Lower lobe of right lung (tissue), 2 donors: ENCODE measurements at regions not wholly inside any gene's neighbourhood (a gene's known extent, or its start where the extent isn't known, plus 50 kb on each side); places are given as distances from the start of the nearest gene placed in this dataset.

Experiments used
- ATAC-seq, 2 donors: fragments of 200-7000 bp; cut with Tn5 transposase; one replicate each; pipeline ENCODE4 v1.9.1; 2020 to 2022; ENCODE audit warnings: mild to moderate bottlenecking in 2 of 2, moderate library complexity in 2 of 2
- DNase-seq: peaks from one replicate; pipeline ENCODE4 v3.0.0-alpha.2; 2020
- H3K27ac ChIP-seq: fragments of 200-600 bp; one replicate; pipeline ENCODE4 v1.8.0; 2022
- H3K27me3 ChIP-seq: fragments of 200-600 bp; one replicate; pipeline ENCODE4 v1.8.0; 2022; ENCODE audit warnings: low read depth
- H3K36me3 ChIP-seq: fragments of 200-600 bp; one replicate; pipeline ENCODE4 v1.8.0; 2022; ENCODE audit warnings: mild to moderate bottlenecking
- H3K4me1 ChIP-seq: fragments of 200-600 bp; one replicate; pipeline ENCODE4 v1.8.0; 2022
- H3K4me3 ChIP-seq: fragments of 200-600 bp; one replicate; pipeline ENCODE4 v1.8.0; 2022; ENCODE audit warnings: mild to moderate bottlenecking
- H3K9me3 ChIP-seq: fragments of 200-600 bp; one replicate; pipeline ENCODE4 v1.8.0; 2022
- intact Hi-C: fragments of 100-400 bp; cut with DNase I; formaldehyde crosslinking; loops from one replicate; pipeline ENCODE4 v1.11.0; 2022
- TF ChIP-seq, protein P1 (sequence below): fragments of 200-600 bp; IDR thresholded peaks from one replicate; pipeline ENCODE4 v1.8.0; 2022; ENCODE audit warnings: antibody characterized with exemption, mild to moderate bottlenecking
- donor health status: DM: no; HTN: yes; CAD: no; lungs with severe emphysema.

DNA sequence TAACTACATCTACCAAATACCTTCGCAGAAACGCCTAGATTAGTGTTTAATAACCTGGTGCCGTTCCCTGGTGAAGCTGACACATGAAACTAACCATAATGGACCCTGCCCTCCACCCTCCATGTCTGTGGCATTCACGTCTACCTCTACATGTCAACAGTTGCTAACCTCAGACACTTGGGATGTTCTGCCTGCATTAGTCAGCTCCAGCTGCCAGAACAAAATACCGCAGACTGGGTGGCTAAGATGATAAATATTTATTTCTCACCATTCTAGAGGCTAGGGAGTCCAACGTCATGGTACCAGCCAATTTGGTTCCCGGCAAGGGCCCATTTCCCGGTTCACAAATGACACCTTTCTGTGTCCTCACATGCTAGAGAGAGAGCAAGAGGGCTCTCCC is 118.5 kb upstream of the CHST15 start:
- Histone ChIP-seq H3K4me3 (no peak overlapping the region), H3K4me1 (no peaks in the 10 kb centered on the region), H3K27me3 (no peaks in the 10 kb centered on the region), H3K9me3 (no peaks in the 10 kb centered on the region), H3K36me3 (no peaks in the 10 kb centered on the region), H3K27ac (no peak overlapping the region)
- ATAC-seq: no peak
- intact Hi-C loops: no loop called here
- no peak for DNase-seq
- TF ChIP-seq, protein P1, sequence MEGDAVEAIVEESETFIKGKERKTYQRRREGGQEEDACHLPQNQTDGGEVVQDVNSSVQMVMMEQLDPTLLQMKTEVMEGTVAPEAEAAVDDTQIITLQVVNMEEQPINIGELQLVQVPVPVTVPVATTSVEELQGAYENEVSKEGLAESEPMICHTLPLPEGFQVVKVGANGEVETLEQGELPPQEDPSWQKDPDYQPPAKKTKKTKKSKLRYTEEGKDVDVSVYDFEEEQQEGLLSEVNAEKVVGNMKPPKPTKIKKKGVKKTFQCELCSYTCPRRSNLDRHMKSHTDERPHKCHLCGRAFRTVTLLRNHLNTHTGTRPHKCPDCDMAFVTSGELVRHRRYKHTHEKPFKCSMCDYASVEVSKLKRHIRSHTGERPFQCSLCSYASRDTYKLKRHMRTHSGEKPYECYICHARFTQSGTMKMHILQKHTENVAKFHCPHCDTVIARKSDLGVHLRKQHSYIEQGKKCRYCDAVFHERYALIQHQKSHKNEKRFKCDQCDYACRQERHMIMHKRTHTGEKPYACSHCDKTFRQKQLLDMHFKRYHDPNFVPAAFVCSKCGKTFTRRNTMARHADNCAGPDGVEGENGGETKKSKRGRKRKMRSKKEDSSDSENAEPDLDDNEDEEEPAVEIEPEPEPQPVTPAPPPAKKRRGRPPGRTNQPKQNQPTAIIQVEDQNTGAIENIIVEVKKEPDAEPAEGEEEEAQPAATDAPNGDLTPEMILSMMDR: no peak

DNA sequence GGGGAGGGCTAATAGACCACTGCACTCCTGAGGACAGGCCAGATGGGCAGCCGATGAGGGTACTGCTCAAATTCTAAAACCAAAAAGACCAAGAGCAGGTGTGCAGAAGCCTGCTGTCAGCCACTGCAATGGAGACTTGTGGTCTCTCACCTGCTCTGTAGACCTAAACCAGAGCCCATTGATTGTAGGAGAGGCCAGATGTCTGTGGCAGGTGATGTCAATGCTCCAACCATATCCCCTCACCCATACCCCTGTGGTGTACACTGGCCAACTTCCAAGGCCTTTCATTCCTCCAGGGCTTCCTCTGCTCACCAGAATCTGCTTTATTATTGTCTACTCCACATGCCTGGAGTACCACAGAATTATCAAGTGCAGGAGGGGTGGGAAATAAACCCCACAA is 116.9 kb upstream of the CHST15 start:
- DNase-seq (no peak), ATAC-seq (no peak)
- Histone ChIP-seq H3K27ac (no peak overlapping the region), H3K4me3 (no peak overlapping the region), H3K36me3 (no peaks in the 10 kb centered on the region), H3K4me1 (no peaks in the 10 kb centered on the region), H3K9me3 (no peaks in the 10 kb centered on the region), H3K27me3 (no peaks in the 10 kb centered on the region)
- TF ChIP-seq, protein P1: no peak
- intact Hi-C loops: no loop called here

DNA sequence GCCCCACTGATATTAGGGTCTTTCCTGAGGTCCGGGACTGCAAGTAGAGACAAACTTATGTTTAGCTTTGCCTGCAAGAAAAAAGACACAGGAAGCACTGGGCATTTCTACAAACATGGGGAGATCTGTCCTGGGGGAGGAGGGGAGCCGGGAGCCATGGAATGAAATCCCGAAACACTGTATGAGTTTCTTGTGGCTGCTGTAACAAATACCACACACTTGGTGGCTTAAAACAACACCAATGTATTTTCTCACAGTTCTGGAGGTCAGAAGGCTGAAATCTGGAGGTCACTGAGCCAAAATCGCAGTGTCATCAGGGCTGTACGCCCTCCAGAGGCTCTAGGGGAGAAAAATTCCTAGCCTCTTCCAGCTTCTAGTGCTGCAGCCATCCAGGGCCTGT is 114.0 kb upstream of the CHST15 start:
- no peak for ATAC-seq
- H3K27ac ChIP-seq: no peak overlapping the region

DNA sequence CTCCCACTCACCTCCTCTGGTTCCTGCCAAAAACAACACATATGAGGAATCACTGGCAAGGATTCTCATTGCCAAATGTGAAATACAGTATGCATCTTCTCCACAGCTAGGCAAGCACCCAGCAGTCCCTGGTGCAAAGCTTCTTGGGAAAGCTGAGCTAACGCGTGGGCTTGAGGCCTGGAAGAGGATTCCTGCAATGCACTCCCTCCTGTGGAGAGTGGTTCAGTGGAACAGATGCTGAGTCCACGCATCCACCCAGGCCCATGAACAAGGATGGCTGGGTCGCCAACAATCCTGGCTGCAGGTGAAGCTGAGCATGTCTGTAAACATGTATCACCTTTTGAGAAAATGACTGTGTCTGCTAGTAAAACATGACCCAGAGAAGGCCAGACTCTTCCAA is 113.2 kb upstream of the CHST15 start:
- Histone ChIP-seq H3K27me3 (no peaks in the 10 kb centered on the region), H3K27ac (no peak overlapping the region), H3K9me3 (no peaks in the 10 kb centered on the region), H3K4me1 (no peaks in the 10 kb centered on the region), H3K4me3 (no peak overlapping the region), H3K36me3 (no peaks in the 10 kb centered on the region)
- DNase-seq (no peak), ATAC-seq (no peak)
- TF ChIP-seq, protein P1: no peak
- intact Hi-C loops: no loop called here

More for the DNA sequence above, 114.0 kb upstream of the CHST15 start:
- Histone ChIP-seq H3K36me3 (no peaks in the 10 kb centered on the region), H3K4me3 (no peak overlapping the region), H3K27me3 (no peaks in the 10 kb centered on the region), H3K4me1 (no peaks in the 10 kb centered on the region), H3K9me3 (no peaks in the 10 kb centered on the region)
- no peak for DNase-seq
- intact Hi-C loops: no loop called here
- TF ChIP-seq, protein P1: no peak

DNA sequence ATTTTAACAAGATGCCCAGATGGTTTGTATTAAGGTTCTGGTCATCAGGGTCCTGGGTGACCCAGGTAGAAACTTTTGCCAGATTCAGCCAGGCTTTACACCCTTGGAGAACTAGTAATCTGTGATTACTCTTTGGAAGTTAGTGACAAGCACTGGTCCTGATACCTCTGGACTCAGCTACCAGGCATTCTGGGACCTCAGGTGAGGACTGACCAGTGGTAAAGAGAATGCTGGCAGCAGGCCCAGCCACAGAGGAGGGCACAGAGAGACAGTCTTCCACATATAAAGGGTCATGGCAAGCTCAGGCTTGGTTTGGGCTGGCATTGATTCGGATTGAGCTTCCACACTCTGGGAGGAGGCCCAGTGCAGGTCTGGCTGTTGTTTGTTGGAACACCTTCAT is 112.0 kb upstream of the CHST15 start:
- intact Hi-C loops: no loop called here
- DNase-seq: no peak
- Histone ChIP-seq H3K27me3 (no peaks in the 10 kb centered on the region), H3K4me1 (no peaks in the 10 kb centered on the region), H3K9me3 (no peaks in the 10 kb centered on the region), H3K36me3 (no peaks in the 10 kb centered on the region), H3K27ac (no peak overlapping the region), H3K4me3 (no peak overlapping the region)
- ATAC-seq: no peak
- TF ChIP-seq, protein P1: no peak

DNA sequence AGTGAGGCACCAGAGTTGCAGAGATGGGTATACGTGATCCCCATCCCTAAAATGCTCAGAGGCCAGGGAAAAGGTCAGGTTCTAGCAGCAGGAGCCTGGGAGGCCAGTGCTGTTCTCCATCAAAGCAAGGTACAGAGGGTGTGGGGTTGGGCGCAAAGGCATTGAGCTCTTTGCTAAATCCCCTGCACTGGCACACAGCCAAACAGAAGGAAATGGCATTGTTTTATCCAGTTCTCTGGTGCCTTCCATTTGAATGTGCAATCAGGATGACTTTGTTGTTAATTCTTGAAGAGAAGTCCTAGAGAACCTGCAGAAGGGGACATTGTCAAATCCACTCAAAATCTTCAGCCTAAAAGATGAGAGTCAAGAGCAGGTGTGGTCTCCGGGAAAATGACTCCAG is 111.3 kb upstream of the CHST15 start:
- no peaks in the 10 kb centered on the region for H3K9me3 ChIP-seq
- TF ChIP-seq, protein P1: no peak
- intact Hi-C loops: no loop called here

More for the DNA sequence above, 111.3 kb upstream of the CHST15 start:
- H3K4me1 ChIP-seq: no peaks in the 10 kb centered on the region
- no peak for DNase-seq
- H3K36me3 ChIP-seq: no peaks in the 10 kb centered on the region
- no peak for ATAC-seq
- H3K4me3 ChIP-seq: no peak overlapping the region
- H3K27ac ChIP-seq: no peak overlapping the region
- H3K27me3 ChIP-seq: no peaks in the 10 kb centered on the region
